HG03460 (cell line): ENCODE measurements at regions not wholly inside any gene's neighbourhood (a gene's known extent, or its start where the extent isn't known, plus 50 kb on each side); places are given as distances from the start of the nearest gene placed in this dataset.

Experiments used
- ATAC-seq: cut with Tn5 transposase; IDR thresholded peaks from one replicate; pipeline ENCODE4 v1.9.1; 2021; ENCODE audit not compliant: unreplicated experiment

GRCh38 chr5:126355940-126356339, 67.3 kb upstream of the GRAMD2B start:
- ATAC-seq, result no peak

GRCh38 chr5:126357585-126358342, 65.4 kb upstream of the GRAMD2B start:
- ATAC-seq, result no peak

GRCh38 chr5:126358525-126358924, 64.7 kb upstream of the GRAMD2B start:
- ATAC-seq, result peak; percentile 89

GRCh38 chr5:126359884-126360283, 63.3 kb upstream of the GRAMD2B start:
- ATAC-seq, result peak; percentile 26

- ATAC-seq, result no peak
Measured at GRCh38 chr5:126360467-126360866, 62.7 kb upstream of the GRAMD2B start.

GRCh38 chr5:126363658-126364057, 59.6 kb upstream of the GRAMD2B start:
- ATAC-seq, result no peak

- no peak for ATAC-seq
Measured at GRCh38 chr5:126364206-126364902, 58.9 kb upstream of the GRAMD2B start.

GRCh38 chr5:126365446-126366198, 57.6 kb upstream of the GRAMD2B start:
- no peak for ATAC-seq

- no peak for ATAC-seq
Measured at GRCh38 chr5:126366199-126366560, 57.0 kb upstream of the GRAMD2B start.

GRCh38 chr5:126368239-126368812, 54.9 kb upstream of the GRAMD2B start:
- peak; percentile 43 for ATAC-seq

GRCh38 chr5:126369083-126369482, 54.1 kb upstream of the GRAMD2B start:
- ATAC-seq, result no peak

GRCh38 chr5:126369995-126370731, 53.0 kb upstream of the GRAMD2B start:
- no peak for ATAC-seq

- no peak for ATAC-seq
Measured at GRCh38 chr5:126370796-126371718, 52.2 kb upstream of the GRAMD2B start.

- ATAC-seq, result no peak
Measured at GRCh38 chr5:126373375-126374108, 49.7 kb upstream of the GRAMD2B start.
